ENCODE measurements at regions not wholly inside any gene's neighbourhood (a gene's known extent, or its start where the extent isn't known, plus 50 kb on each side); places are given as distances from the start of the nearest gene placed in this dataset.
A peak's percentile ranks its signal among the peaks of the same experiment; 100 is the strongest.

GRCh38 chr14:101325319-101325718, 236.0 kb upstream of the DIO3 start:
- TF ChIP-seq SYNCRIP (IDR thresholded peaks at IDR 0.05; ENCODE audit: insufficient read depth, low read depth, low read length) (no peak), ARNTL (CRISPR knock-in tag; IDR thresholded peaks at IDR 0.05) (no peak), ZNF207 (IDR thresholded peaks at IDR 0.05; ENCODE audit: borderline replicate concordance) (no peak), PAX8 (CRISPR knock-in tag; IDR thresholded peaks at IDR 0.05; ENCODE audit: borderline replicate concordance) (no peak), FOXO4 (CRISPR knock-in tag; conservative IDR thresholded peaks at IDR 0.05) (no peak), EZH2 (conservative IDR thresholded peaks at IDR 0.05; ENCODE audit: low read depth, low read length) (no peak), RFX5 (IDR thresholded peaks at IDR 0.05; ENCODE audit: low read depth, low read length) (no peak), NFYB (CRISPR knock-in tag; IDR thresholded peaks at IDR 0.05) (no peak), AHDC1 (CRISPR knock-in tag; IDR thresholded peaks at IDR 0.05; ENCODE audit: borderline replicate concordance) (peak; percentile 77; the same call in 1 of the 2 replicates), ZNF530 (CRISPR knock-in tag; IDR thresholded peaks at IDR 0.05; ENCODE audit: low read depth) (no peak), TCF7 (IDR thresholded peaks at IDR 0.05; ENCODE audit: low read depth) (no peak), JUN (CRISPR knock-in tag; IDR thresholded peaks at IDR 0.05) (no peak)
